ENCODE measurements at regions not wholly inside any gene's neighbourhood (a gene's known extent, or its start where the extent isn't known, plus 50 kb on each side); places are given as distances from the start of the nearest gene placed in this dataset.

DNA sequence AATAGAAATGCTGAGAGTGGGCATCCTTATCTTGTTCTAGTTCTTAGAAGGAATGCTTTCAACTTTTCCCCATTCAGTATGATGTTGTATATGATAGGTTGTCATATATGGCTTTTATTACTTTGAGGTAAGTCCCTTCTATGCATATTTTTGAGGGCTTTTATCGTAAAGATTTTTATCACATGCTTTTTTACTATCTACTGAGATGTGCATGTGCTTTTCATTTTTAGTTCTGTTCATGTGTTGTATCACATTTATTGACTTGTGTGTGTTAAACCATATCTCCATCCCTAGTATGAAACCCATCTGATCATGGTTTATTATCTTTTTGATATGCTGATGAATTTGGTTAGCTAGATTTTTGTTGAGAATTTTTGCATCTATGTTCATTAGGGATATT lies 1008.8 kb downstream of the CNTNAP5 start:
- H3K27me3 ChIP-seq (ENCODE audit: control insufficient read depth, insufficient read depth, low read length): no peaks in the 10 kb centered on the region

GRCh38 chr2:125037135-125037653 lies 1012.1 kb downstream of the CNTNAP5 start:
- TF ChIP-seq, protein P1, sequence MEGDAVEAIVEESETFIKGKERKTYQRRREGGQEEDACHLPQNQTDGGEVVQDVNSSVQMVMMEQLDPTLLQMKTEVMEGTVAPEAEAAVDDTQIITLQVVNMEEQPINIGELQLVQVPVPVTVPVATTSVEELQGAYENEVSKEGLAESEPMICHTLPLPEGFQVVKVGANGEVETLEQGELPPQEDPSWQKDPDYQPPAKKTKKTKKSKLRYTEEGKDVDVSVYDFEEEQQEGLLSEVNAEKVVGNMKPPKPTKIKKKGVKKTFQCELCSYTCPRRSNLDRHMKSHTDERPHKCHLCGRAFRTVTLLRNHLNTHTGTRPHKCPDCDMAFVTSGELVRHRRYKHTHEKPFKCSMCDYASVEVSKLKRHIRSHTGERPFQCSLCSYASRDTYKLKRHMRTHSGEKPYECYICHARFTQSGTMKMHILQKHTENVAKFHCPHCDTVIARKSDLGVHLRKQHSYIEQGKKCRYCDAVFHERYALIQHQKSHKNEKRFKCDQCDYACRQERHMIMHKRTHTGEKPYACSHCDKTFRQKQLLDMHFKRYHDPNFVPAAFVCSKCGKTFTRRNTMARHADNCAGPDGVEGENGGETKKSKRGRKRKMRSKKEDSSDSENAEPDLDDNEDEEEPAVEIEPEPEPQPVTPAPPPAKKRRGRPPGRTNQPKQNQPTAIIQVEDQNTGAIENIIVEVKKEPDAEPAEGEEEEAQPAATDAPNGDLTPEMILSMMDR (conservative IDR thresholded peaks at IDR 0.05 in 1 of 2, IDR thresholded peaks at IDR 0.05 in 1 of 2; ENCODE audit: low read depth in 1 of 2, low read length in 2 of 2): no peak
- no peak for TF ChIP-seq EZH2 (IDR thresholded peaks at IDR 0.05; ENCODE audit: low read length, missing control alignments)
- Histone ChIP-seq H3K27ac (ENCODE audit: insufficient read depth, low read length) (no peak overlapping the region), H3K27me3 (ENCODE audit: control insufficient read depth, insufficient read depth, low read length) (no peaks in the 10 kb centered on the region), H3K9me3 (ENCODE audit: control insufficient read depth, insufficient read depth, low read depth, low read length) (no peaks in the 10 kb centered on the region), H3K36me3 (ENCODE audit: control insufficient read depth, insufficient read depth, low read length) (no peaks in the 10 kb centered on the region), H3K79me2 (ENCODE audit: control insufficient read depth, insufficient read depth, low read length) (no peaks in the 10 kb centered on the region), H4K20me1 (ENCODE audit: control insufficient read depth, extremely low read depth, insufficient read depth, low read length) (no peaks in the 10 kb centered on the region), H3K4me1 (ENCODE audit: control insufficient read depth, extremely low read depth, insufficient read depth, low read length) (no peaks in the 10 kb centered on the region), H3K9ac (ENCODE audit: insufficient read depth, low read length) (no peak overlapping the region), H3K4me3 (replicated peaks in 1 of 4; ENCODE audit: control extremely low read depth in 1 of 4, insufficient read depth in 1 of 4, low read depth in 3 of 4, low read length in 4 of 4) (no peak overlapping the region), H3K4me2 (ENCODE audit: extremely low read depth, insufficient read depth, low read length) (no peak overlapping the region), H2AFZ (ENCODE audit: low read length) (no peak overlapping the region)
- DNase-seq (ENCODE audit: low read depth in 2 of 2): no peak

More for the DNA sequence above, 1008.8 kb downstream of the CNTNAP5 start:
- Histone ChIP-seq H3K4me1 (ENCODE audit: control insufficient read depth, extremely low read depth, insufficient read depth, low read length) (no peaks in the 10 kb centered on the region), H3K4me3 (replicated peaks in 1 of 4; ENCODE audit: control extremely low read depth in 1 of 4, insufficient read depth in 1 of 4, low read depth in 3 of 4, low read length in 4 of 4) (no peak overlapping the region), H3K4me2 (ENCODE audit: extremely low read depth, insufficient read depth, low read length) (no peak overlapping the region), H4K20me1 (ENCODE audit: control insufficient read depth, extremely low read depth, insufficient read depth, low read length) (no peaks in the 10 kb centered on the region), H3K79me2 (ENCODE audit: control insufficient read depth, insufficient read depth, low read length) (no peaks in the 10 kb centered on the region), H2AFZ (ENCODE audit: low read length) (no peak overlapping the region), H3K9me3 (ENCODE audit: control insufficient read depth, insufficient read depth, low read depth, low read length) (no peaks in the 10 kb centered on the region), H3K27ac (ENCODE audit: insufficient read depth, low read length) (no peak overlapping the region), H3K9ac (ENCODE audit: insufficient read depth, low read length) (no peak overlapping the region), H3K36me3 (ENCODE audit: control insufficient read depth, insufficient read depth, low read length) (no peaks in the 10 kb centered on the region)
- TF ChIP-seq, protein P1 (conservative IDR thresholded peaks at IDR 0.05 in 1 of 2, IDR thresholded peaks at IDR 0.05 in 1 of 2; ENCODE audit: low read depth in 1 of 2, low read length in 2 of 2): no peak
- no peak for TF ChIP-seq EZH2 (IDR thresholded peaks at IDR 0.05; ENCODE audit: low read length, missing control alignments)
- DNase-seq (ENCODE audit: low read depth in 2 of 2): no peak

DNA sequence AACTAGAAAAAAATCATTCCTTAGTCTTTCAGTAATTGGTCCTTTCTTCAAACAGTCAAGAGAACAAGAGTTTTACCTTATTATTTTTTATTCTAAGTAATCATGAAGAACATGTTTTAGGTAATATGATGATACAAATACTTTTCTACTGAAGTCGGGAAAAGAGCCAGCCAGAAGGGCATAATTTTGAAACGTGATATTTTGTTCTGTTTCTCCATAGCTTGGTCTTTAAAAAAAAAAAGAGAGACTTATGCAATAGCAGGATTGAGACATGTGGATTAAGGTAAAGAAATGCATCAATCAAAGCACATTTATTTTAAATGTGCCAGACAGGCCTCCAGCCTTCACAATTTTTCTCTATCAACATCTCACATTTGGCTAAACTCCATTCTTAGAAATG lies 1016.8 kb downstream of the CNTNAP5 start:
- no peaks in the 10 kb centered on the region for H4K20me1 ChIP-seq (ENCODE audit: control insufficient read depth, extremely low read depth, insufficient read depth, low read length)
- no peaks in the 10 kb centered on the region for H3K9me3 ChIP-seq (ENCODE audit: control insufficient read depth, insufficient read depth, low read depth, low read length)
- no peak overlapping the region for H3K4me2 ChIP-seq (ENCODE audit: extremely low read depth, insufficient read depth, low read length)
- no peak for DNase-seq (ENCODE audit: low read depth in 2 of 2)
- H3K9ac ChIP-seq (ENCODE audit: insufficient read depth, low read length): no peak overlapping the region
- TF ChIP-seq EZH2 (IDR thresholded peaks at IDR 0.05; ENCODE audit: low read length, missing control alignments): no peak
- TF ChIP-seq, protein P1 (conservative IDR thresholded peaks at IDR 0.05 in 1 of 2, IDR thresholded peaks at IDR 0.05 in 1 of 2; ENCODE audit: low read depth in 1 of 2, low read length in 2 of 2): no peak
- H2AFZ ChIP-seq (ENCODE audit: low read length): no peak overlapping the region
- H3K4me1 ChIP-seq (ENCODE audit: control insufficient read depth, extremely low read depth, insufficient read depth, low read length): no peaks in the 10 kb centered on the region
- no peak overlapping the region for H3K4me3 ChIP-seq (replicated peaks in 1 of 4; ENCODE audit: control extremely low read depth in 1 of 4, insufficient read depth in 1 of 4, low read depth in 3 of 4, low read length in 4 of 4)
- H3K27ac ChIP-seq (ENCODE audit: insufficient read depth, low read length): no peak overlapping the region
- no peaks in the 10 kb centered on the region for H3K27me3 ChIP-seq (ENCODE audit: control insufficient read depth, insufficient read depth, low read length)
- no peaks in the 10 kb centered on the region for H3K79me2 ChIP-seq (ENCODE audit: control insufficient read depth, insufficient read depth, low read length)
- H3K36me3 ChIP-seq (ENCODE audit: control insufficient read depth, insufficient read depth, low read length): no peaks in the 10 kb centered on the region

Data from fibroblast of lung (primary cell).